ENCODE measurements at regions not wholly inside any gene's neighbourhood (a gene's known extent, or its start where the extent isn't known, plus 50 kb on each side); places are given as distances from the start of the nearest gene placed in this dataset.

- DNase-seq: no peak
- Mint-ChIP-seq H3K27me3 (ENCODE audit: low read depth) (no peaks in the 10 kb centered on the region), H3K4me3 (no peak overlapping the region), H3K36me3 (ENCODE audit: insufficient read depth in 1 of 3, low read depth in 3 of 3) (no peaks in the 10 kb centered on the region), H3K9me3 (no peaks in the 10 kb centered on the region), H3K27ac (no peak overlapping the region), H3K4me1 (peaks cover 29 to 31% of the 10 kb centered on the region in 2 experiments)
- Histone ChIP-seq H3K9ac (ENCODE audit: extremely low read depth, insufficient read length, low read length) (no peak overlapping the region), H3T11ph (ENCODE audit: low read length) (no peak overlapping the region), H4K5ac (ENCODE audit: insufficient read length, low read depth, low read length) (no peak overlapping the region), H3K23ac (ENCODE audit: insufficient read length, low read depth, low read length) (no peak overlapping the region), H3K4me2 (ENCODE audit: insufficient read depth, insufficient read length, low read length) (no peak overlapping the region), H3K23me2 (ENCODE audit: insufficient read length, low read depth, low read length, poor library complexity, severe bottlenecking) (no peaks in the 10 kb centered on the region), H2AFZ (ENCODE audit: low read length) (no peak overlapping the region), H3K14ac (ENCODE audit: insufficient read depth, low read length) (no peak overlapping the region), H2BK120ac (ENCODE audit: low read depth, low read length, poor library complexity, severe bottlenecking) (no peak overlapping the region), H3K18ac (ENCODE audit: insufficient read length, low read depth, low read length) (no peak overlapping the region), H3K79me1 (ENCODE audit: insufficient read depth, low read depth, low read length, poor library complexity, severe bottlenecking) (no peaks in the 10 kb centered on the region), H3K4ac (ENCODE audit: low read depth, low read length) (no peak overlapping the region), H3K56ac (ENCODE audit: insufficient read length, low read depth, low read length) (no peak overlapping the region), H4K91ac (ENCODE audit: insufficient read length, low read depth, low read length) (no peak overlapping the region), H2BK15ac (ENCODE audit: low read depth, low read length) (no peak overlapping the region), H3K4me1 (ENCODE audit: insufficient read depth, low read length) (peaks cover 3% of the 10 kb centered on the region; the same call in 1 of the 2 replicates), H2BK20ac (ENCODE audit: low read depth, low read length, poor library complexity, severe bottlenecking) (no peak overlapping the region), H3K9me3 (ENCODE audit: control insufficient read depth, low read depth, low read length) (no peaks in the 10 kb centered on the region), H2AK5ac (ENCODE audit: insufficient read length, low read length) (no peak overlapping the region), H3K79me2 (ENCODE audit: insufficient read depth, low read length) (no peaks in the 10 kb centered on the region), H4K8ac (replicated peaks; ENCODE audit: insufficient read length, low read depth, low read length) (no peak overlapping the region), H2BK12ac (ENCODE audit: insufficient read length, low read depth, low read length) (no peak overlapping the region), H3K27ac (ENCODE audit: insufficient read length, low read depth, low read length) (no peak overlapping the region), H4K20me1 (ENCODE audit: control insufficient read depth, insufficient read depth, insufficient read length) (no peaks in the 10 kb centered on the region), H3K27me3 (ENCODE audit: insufficient read depth, low read length) (no peaks in the 10 kb centered on the region), H2BK5ac (ENCODE audit: insufficient read length, low read length) (no peak overlapping the region)
- TF ChIP-seq CTCF (conservative IDR thresholded peaks at IDR 0.05): no peak
- no CpG with 5 or more reads among the region's 2 CpGs for WGBS (ENCODE audit: extremely low coverage, insufficient read length, low lambda C conversion rate)
Measured at GRCh38 chr15:47397655-47398054, 319.6 kb upstream of the SEMA6D start.

Measured in H9 (cell line).